GM21786 (cell line): ENCODE measurements at regions not wholly inside any gene's neighbourhood (a gene's known extent, or its start where the extent isn't known, plus 50 kb on each side); places are given as distances from the start of the nearest gene placed in this dataset.

ENCODE experiments used
- ATAC-seq: cut with Tn5 transposase; IDR thresholded peaks from one replicate; pipeline ENCODE4 v1.9.1; 2021; ENCODE audit not compliant: unreplicated experiment

DNA sequence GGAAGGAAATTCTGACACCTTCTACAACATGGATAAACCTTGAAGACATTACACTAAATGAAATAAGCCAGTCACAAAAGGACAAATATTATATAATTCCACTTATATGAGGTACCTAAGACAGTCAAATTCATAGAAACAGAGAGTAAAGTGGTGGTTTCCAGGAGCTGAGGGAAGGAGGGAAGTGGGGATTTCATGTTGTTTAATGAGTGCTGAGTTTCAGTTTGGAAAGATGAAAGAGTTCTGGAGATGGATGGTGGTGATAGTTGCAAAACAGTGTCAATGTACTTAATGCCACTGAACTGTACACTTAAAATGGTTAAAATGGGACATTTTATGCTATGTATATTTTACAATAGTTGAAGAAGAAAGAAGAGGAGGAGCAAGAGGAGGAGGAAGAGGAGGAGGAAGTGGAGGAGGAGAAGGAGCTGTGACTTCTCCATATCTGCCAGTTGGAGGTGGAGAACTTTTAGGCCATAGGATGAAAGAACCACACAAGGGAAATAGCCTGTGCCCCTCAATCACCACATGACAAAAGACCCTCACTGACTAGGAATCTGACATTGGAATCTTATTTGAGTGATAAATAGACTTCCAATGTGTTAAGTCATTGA lies 55.3 kb upstream of the LGALSL start:
- ATAC-seq = no peak

DNA sequence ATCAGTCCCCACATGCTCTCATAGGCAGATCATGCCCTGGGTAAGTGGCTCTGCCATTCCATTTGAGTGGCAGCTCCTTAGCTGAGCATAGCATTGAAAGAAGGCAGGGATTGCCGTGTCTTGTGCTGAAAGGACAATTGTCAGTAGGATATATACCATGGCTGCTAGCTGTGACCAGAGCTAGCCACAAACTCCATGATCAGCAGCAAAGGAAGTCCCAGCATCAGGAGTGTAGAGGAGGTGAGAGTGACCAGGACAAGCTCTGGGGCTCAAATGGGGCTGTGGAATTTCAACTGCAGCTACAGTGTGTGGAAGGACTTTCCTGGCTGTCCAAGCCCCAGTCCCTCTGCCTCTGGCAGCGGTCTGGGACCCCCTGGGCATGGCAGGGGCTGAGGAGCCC lies 54.4 kb upstream of the LGALSL start:
- no peak for ATAC-seq

DNA sequence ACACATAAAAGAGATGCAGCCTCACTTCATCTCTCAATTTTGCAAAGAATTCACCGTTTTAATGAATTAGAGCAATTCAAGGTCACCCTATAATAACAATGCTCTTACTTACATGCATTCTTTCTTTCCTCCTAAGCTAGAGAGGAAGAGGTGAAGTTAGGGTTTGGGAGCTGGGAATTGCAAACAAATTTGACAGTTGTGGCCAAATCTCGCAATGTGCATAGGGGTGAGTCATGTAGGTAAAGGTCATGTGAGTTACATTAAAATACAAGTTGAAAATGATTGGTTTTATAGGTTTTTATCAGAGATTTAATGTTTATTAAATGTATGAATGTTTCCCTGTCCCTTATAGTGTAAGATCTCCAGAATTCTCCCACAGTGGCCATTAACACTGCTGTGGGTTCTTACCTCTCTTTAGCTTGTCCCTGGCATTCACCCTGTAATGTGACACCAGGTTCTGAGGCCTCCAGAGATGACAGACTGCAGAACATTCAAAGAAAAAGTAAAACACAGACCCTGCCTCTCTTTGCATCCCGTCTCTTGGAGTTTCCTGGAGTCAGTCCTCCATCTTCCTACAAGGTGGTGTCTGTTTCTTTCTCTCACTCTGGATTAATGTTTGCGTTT lies 53.7 kb upstream of the LGALSL start:
- no peak for ATAC-seq

- ATAC-seq = no peak
Observed at GRCh38 chr2:64400733-64401528, 53.0 kb upstream of the LGALSL start.

DNA sequence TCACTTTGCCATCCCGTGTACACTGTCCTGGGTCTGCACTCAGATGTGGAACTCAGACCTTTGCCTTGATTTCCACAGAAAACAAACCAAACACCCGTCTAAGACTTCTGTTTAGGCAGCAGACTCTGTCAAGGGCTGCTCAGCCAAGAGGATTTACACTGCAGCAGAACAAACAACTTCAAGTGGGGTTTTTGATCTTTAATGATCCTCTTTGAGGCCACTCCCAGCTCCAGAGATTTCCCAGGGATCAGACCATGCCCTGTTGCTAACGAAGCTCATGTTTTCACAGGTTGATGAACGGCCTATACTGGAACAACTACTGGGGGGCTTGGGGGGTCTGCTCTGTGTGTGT lies 52.5 kb upstream of the LGALSL start:
- ATAC-seq = no peak

- ATAC-seq = no peak
Observed at GRCh38 chr2:64402876-64403275, 51.1 kb upstream of the LGALSL start.

DNA sequence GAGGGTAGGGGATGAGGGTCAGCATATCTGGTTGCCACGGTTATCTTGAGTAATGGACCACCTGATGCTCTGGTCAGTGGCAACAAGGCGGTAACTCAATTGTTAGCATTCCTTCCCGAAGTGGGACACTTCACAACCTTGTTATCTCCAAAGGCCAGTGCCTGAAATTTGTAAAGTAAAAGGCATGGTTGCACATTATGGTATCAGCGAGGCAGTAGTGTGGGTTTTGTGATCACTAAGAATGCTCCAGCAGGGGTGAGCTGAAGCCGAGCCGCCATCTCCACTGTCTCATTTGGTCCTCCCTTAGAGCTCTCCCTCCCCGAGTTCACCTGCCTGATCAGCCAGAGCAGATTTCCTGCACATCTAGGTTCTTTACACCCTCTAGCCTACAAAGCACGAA lies 50.5 kb upstream of the LGALSL start:
- no peak for ATAC-seq

DNA sequence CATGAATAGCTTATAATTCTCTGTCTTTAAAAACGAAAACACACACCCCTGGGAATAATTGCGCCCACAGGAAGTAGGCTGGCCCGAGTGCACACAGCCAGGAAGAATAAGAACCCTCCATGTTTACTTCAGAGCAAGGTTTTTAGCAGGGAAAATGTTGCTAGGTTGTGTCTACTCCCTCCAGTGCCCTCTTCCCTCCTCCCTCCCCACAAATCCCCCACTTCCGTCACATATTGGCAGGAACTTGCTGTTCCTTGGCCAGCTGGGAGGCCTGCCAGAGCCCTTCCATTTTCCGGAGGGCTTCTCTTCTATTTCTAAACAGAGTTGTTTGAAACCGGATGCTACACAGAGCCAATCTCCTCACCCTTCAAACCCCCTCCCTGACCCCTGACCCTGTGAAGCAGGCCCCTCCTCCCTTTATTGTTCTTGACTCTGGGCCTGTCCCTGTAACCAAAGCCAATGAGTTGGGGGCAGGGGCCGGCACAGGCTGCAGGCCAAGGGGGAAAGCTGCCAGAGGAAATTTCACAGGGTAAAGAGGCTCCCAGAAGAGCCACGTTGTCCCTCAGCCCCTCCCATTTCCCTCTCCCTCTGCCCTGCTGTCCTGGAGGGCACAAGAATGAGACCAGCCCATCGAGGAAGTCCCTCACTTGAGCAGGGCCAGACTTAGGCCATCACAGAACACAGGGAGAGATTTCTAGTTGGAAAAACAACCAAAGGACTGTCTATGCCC lies 49.8 kb upstream of the LGALSL start:
- ATAC-seq = no peak
